NB4 (cell line): ENCODE measurements at regions not wholly inside any gene's neighbourhood (a gene's known extent, or its start where the extent isn't known, plus 50 kb on each side); places are given as distances from the start of the nearest gene placed in this dataset.

ENCODE experiments used
- POLR2A ChIP-seq: IDR thresholded peaks from 2 replicates; pipeline ENCODE4 v1.6.1; 2011; ENCODE audit warnings: mild to moderate bottlenecking; ENCODE audit not compliant: insufficient read length; ENCODE audit errors: extremely low read depth
- TF ChIP-seq, protein P1 (sequence below): IDR thresholded peaks from one replicate; pipeline ENCODE4 v1.5.1; 2012; ENCODE audit warnings: low read depth, low read length

DNA sequence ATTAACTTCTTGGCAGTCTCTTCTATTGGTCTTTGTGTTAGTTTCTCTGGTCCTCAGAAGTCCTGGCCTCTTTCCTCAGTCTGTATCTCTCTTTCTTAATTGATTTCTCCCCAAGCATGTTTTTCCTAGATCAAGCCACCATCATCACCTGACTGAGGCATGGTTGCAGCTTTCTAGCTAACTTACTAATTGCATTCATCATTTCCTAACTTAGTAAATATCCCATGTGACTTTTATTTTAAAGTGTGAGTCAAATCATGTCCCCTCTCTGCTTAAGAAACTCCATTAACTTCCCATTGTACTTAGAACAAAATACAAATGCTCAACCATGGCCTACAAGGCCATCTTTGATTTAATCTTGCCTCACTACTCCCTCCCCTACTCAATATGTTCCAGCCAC is 135.4 kb upstream of the FRMD4B start:
- TF ChIP-seq, protein P1, sequence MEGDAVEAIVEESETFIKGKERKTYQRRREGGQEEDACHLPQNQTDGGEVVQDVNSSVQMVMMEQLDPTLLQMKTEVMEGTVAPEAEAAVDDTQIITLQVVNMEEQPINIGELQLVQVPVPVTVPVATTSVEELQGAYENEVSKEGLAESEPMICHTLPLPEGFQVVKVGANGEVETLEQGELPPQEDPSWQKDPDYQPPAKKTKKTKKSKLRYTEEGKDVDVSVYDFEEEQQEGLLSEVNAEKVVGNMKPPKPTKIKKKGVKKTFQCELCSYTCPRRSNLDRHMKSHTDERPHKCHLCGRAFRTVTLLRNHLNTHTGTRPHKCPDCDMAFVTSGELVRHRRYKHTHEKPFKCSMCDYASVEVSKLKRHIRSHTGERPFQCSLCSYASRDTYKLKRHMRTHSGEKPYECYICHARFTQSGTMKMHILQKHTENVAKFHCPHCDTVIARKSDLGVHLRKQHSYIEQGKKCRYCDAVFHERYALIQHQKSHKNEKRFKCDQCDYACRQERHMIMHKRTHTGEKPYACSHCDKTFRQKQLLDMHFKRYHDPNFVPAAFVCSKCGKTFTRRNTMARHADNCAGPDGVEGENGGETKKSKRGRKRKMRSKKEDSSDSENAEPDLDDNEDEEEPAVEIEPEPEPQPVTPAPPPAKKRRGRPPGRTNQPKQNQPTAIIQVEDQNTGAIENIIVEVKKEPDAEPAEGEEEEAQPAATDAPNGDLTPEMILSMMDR, result no peak
- no peak for TF ChIP-seq POLR2A
